ENCODE measurements at regions not wholly inside any gene's neighbourhood (a gene's known extent, or its start where the extent isn't known, plus 50 kb on each side); places are given as distances from the start of the nearest gene placed in this dataset.

DNA sequence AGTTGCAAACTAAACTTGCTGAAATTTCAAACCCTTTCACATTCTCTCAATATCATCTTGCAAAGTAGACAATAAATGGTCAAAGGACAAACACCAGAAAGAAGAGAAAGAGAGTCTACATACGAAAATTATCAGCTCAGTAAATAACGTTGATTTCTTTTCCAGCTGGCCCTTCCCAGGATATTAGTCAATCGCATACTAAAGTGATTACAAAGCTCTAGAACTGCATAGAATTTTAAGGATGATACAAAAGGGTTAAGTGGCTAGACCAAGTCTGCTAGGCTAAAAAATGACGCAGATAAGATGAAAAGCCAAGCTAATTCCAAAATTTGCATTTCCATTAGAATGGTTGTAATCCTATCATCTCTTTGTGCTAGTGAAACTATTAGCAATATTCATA, 405.7 kb downstream of the FBXO15 start:
- TF ChIP-seq, protein P1, sequence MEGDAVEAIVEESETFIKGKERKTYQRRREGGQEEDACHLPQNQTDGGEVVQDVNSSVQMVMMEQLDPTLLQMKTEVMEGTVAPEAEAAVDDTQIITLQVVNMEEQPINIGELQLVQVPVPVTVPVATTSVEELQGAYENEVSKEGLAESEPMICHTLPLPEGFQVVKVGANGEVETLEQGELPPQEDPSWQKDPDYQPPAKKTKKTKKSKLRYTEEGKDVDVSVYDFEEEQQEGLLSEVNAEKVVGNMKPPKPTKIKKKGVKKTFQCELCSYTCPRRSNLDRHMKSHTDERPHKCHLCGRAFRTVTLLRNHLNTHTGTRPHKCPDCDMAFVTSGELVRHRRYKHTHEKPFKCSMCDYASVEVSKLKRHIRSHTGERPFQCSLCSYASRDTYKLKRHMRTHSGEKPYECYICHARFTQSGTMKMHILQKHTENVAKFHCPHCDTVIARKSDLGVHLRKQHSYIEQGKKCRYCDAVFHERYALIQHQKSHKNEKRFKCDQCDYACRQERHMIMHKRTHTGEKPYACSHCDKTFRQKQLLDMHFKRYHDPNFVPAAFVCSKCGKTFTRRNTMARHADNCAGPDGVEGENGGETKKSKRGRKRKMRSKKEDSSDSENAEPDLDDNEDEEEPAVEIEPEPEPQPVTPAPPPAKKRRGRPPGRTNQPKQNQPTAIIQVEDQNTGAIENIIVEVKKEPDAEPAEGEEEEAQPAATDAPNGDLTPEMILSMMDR (IDR thresholded peaks at IDR 0.05) = no peak
- TF ChIP-seq POLR2AphosphoS5 (IDR thresholded peaks at IDR 0.05) (no peak), EP300 (IDR thresholded peaks at IDR 0.05) (no peak)
